ENCODE measurements at regions not wholly inside any gene's neighbourhood (a gene's known extent, or its start where the extent isn't known, plus 50 kb on each side); places are given as distances from the start of the nearest gene placed in this dataset.

DNA sequence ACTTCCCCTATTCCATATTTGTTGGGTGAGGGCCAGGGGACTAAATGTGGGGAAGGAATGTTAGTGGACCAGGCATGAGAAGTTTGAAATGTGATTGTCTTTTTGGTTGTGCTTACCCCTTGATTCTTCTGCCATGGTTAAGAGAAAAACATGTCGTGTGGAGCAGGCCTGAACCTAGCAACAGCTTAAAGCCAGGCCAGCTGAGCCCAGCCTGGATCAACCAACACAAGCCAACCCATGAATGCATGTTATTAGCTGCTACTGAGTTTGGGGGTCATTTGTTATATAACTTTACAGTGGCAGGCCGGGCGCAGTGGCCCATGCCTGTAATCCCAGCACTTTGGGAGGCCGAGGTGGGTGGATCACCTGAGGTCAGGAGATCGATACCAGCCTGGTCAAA is 52.4 kb upstream of the TRIO start:
- no peak for DNase-seq

DNA sequence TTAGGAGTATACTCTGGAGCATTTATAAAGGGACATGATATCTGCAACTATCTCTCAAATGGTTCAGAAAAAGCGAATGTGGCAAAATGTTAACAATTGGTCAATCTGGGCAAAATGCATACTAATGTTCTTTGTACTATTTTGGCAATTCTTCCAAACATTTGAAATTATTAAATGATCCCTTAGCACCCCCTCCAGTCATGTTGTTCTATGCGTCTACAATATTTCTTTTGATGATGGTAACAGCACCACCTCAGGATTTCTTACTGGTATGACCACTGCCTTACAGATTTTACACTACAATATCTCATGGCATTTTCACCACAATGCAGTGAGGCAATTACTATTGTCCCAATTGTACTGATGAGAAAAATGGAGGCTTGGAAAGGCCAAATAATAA is 52.9 kb upstream of the TRIO start:
- DNase-seq, result no peak

DNA sequence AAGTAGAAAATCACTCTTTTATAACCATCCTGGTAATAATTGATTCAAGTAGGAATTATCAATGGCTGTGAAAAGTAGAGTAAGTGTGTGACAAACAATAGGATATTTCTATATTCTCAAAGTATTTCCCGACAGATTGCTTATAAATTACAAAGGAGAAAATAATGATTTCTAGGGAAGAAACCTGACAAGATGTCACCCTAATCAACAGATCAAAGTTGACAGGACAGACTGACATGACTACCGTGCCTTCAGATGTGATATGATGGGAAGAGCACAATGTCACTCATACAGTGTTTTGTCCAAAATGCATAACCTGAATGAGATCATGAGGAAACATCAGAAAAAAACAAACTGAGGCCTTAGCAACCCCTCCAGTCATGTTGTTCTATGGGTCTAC is 53.9 kb upstream of the TRIO start:
- DNase-seq, result no peak

DNA sequence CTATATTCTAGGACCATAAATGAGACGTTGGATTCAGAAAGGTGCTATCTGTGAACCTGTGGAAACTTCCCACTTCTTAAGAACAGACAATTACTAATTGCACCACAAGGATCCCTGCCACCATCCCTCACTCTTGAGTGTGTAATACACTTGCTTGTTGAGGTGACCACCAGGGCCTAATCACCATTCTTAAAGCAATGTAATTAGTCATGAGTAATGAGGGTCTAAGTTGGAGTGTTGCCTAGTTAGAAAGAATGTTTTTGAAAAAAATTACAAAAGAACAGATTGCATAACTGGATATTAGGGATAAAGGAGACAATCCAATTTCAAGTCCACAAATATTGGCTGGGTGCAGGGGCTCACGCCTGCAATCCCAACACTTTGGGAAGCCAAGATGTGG is 56.9 kb upstream of the TRIO start:
- no peak for DNase-seq

DNA sequence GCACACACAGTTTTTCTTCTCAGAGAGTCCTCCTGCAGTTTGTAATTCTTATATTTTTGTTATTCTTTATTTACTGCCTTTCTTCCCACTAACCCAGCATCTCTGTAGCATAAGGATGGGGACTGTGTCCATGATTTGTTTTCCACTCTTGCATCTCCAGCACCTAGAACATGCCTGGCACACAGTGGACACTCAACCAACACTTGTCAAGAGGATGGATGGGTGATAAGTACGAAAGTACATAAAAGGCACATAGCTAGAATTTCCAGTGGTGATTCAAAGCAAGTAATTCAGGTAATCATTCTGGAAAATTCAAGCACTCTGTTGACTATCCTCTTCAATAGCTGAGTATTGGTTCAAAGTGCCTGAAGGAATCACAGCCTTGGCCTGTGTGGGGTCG is 60.2 kb upstream of the TRIO start:
- no peak for DNase-seq

DNA sequence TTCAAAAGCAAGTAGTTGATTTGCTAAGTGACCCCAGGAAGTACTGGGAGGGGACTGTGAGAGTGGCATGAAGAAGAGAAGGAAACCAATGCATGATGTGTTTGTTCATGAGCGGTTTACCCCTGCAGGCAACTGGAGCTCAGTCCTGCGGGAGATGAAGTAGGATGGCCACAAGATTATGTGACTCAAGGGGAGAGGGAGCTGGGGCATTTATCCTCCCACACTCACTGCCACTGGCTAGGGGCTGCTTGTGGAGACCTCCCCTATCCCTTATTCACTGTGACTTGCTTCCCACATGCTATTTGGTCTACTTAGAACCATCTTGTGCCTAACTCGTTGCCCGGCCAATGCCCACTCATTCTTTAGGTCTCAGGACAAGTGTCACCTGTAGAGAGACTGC is 60.6 kb upstream of the TRIO start:
- DNase-seq, result no peak

DNA sequence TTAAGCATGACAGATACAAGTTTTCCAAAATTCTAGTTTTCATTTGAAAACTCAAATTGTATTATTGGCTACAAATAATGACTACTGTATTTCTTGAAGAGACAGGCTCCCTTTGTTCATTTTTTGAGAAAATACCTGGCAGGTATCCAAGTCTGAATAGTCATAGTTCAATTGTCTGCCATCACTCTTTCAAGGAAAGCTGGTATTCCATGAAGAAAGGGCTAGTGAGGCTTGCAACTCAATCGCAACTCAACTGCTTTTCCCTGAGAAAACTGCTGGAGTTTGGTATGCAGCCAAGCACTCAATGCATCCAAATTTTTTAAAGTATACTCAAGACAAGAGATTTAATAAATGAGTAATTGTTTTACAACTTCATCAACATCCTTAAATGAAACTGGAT is 61.4 kb upstream of the TRIO start:
- no peak for DNase-seq

DNA sequence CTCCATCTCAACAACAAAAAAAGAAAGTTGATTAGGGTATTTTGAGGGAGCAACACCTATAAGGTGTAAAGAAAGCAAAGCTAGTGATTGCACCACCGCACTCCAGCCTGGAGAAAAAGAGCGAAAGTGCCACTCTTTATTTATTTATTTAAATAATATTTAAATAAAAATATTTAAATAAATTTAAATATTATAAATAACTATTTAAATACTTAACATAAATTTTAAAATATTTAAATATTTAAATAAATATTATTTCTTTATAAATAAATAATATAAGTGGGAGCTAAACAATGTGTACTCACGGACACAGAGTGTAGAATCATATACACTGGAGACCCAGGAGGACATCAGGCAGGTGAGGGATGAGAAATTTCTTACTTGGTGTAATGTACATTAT is 64.4 kb upstream of the TRIO start:
- no peak for DNase-seq

DNA sequence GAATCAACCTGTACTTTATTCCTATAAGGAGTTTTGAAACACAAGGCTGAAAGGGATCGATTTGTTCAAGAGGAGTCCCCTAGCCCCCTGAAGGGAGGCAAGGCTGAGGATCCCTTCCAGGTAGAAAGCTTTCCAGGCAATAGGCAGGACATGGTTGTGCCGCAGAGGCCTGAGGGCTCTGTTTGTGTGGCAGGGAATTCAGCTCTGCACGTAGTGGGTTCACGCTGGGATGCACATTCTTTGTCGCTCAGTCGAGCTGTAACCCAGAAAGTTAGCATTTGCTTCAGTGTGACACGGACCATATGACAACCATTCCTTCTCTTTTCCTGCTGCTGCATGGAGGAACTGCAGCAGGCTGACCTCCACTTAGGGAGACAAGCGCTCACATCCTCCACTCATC is 65.6 kb upstream of the TRIO start:
- no peak for DNase-seq

DNA sequence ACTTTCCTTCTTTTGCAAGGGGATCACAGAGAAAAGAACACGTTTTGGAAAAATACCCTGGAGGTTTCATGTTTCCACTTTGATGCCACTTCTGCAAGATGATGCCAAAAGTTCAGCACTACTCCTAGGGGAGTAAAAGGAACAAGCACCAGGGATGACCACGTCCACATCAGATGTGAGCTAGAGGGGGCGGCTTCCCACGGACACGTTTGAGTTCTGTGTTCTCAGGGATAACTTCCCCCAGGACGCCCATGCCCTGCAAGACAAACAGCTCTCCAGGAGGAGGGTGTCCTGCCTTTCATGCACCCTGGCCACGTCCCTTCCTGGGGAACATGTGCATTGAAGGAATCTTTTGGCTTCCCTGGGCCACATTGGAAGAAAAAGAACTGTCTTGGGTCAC is 66.6 kb upstream of the TRIO start:
- DNase-seq, result no peak

DNA sequence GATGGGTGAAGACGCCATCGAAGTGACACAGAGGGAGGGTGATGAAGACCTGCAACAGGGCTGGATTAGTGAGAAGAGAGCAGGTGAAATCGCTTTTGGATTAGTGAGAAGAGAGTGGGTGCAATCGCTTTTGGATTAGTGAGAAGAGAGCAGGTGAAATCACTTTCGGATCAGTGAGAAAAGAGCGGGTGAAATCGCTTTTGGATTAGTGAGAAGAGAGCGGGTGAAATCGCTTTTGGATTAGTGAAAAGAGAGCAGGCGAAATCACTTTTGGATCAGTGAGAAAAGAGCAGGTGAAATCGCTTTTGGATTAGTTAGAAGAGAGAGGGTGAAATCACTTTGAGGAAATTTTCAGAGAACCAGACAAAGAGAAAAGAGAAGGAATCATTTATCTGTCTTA is 67.2 kb upstream of the TRIO start:
- no peak for DNase-seq

DNA sequence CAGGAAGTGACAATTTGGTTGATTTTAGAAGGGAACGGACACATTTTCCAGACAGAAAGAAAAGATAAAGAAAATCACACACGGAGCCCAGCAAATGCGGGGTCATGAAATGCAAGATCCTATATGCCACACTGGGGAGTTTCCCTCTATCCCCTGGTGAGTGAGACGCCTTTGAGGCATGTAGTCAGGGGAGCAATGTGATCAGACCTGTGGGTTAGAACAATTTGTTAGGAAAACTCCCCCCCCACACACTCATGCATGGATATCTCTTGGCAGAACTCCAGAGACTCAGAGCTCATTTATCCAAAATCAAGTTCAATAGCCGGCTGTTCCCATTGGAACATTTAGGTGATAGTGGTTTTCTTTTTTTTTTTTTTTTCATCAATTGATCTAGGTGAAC is 71.7 kb upstream of the TRIO start:
- no peak for DNase-seq

DNA sequence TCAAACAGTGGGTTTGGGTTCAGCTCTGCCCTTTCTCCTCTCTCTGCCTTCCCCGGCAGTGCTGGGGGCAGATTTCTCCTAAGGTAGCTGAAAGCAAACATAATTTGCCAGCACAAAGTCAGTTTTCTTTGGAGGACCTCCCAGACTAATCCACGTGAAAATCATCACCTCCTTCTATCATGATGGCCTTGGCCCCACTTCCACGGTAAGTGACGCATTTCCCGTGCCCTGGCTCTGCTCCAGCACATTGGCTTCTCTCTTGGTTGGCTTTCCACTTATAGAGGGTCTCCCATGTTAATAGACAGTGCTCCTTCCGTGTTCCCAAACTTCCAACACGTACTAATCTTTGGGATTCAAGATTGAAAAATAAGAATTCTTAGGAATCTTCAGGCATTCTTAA is 74.1 kb upstream of the TRIO start:
- DNase-seq, result no peak

DNA sequence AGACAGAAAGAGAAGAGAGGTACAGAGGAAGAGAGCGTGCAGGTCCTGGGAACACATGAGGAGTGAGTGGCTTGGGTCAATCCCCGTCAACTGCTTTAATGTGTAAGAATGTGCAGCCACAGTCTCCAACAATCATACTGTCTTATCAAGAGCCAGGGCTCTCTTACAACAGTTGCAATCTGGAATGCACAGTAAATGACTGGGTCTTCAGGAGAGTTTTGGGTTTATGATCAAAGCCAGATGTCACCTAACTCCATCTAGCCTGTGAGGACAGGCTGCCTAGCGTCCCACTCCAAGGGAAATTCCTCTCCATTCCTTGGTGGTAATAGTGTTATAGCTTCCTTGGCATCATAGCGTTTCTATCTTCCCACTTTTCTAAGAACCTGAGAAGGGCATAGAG is 75.0 kb upstream of the TRIO start:
- no peak for DNase-seq

DNA sequence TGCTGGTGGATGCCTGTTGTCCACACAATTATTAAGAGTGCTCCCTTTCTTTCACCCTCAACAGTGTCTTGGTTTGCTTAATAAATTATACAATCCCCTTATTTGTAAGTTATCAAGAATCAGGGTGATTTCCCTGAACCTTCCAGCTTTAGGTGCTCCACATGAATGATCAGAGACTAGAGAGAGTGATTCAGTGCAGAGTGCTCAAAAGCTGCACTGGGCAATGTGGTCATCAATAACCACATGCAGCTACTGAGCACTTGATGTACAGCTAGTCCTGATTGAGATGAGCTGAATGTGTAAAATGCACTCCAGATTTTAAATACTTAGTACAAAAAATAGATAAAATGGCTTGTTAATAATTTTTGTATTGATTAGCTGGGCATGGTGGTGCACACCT is 76.8 kb upstream of the TRIO start:
- DNase-seq, result no peak

DNA sequence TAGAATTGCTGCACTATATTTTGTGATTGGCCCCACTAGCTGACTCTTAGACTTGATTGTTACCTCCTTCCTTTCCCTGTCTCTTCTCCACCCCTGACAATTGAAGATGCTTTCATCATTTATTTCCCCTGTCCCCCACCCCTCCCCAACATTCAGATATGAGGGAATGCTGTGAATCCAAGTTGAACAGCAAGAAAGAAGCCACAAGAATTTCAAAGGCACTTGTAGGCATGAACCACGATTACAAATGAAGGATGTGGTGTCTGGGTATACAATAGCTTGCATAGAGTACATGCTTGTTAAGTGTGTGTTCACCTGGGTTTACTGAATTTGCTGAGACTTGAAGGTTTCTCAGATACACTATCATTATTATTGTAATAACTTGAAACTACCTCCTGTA is 78.3 kb upstream of the TRIO start:
- no peak for DNase-seq

DNA sequence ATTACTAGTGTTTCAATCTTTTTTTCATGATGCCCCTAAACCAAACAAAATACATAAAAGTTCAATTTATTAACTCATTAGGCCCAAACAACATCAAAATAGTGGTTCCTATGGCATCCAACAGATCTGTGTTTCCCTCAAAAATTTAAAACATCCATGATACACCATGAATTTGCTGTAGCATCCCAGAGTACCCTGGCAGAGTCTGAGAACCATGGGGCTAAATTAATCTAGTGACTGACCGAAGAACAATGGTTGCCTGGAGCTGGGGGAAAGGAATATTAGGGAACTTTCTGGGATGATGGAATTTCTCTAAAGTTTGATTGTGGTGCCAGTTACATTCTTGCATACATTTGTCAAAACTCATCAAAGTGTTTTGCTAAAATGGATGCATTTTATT is 79.5 kb upstream of the TRIO start:
- no peak for DNase-seq

DNA sequence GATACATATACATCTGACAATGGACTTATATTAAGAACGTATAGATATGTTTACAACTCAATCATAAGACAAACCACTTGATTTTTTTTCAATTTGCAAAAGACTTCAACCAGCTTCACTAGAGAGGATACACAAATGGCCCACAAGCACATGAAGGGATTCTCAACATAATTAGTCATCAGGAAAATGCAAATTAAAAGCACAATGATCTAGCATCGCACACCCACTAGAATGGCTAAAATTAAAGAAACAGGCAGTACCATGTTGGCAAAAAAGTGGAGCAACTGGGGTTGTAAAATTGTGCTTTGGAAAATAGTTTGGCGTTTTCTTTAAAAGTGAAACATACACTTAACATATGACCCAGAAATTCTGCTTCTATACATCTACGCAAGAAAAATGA is 80.0 kb upstream of the TRIO start:
- DNase-seq, result no peak

DNA sequence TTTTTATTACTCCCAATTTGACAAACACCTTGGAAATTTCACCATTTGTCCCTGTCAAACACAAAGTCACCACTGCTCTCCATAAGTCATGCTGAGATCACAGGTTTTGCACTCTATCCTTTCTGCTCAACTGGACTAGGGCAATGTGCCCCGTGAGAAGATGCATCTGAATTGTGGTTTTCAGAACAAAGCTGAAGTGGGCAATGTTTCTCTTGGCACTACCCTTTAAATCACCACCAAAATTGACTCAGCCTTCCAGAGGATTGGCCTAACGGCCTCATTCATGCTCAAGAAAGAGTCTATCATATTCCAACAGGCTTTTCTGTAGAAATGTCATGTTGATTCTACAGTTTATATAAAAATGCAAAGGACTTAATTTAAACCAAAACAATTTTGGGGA is 81.0 kb upstream of the TRIO start:
- DNase-seq, result no peak

DNA sequence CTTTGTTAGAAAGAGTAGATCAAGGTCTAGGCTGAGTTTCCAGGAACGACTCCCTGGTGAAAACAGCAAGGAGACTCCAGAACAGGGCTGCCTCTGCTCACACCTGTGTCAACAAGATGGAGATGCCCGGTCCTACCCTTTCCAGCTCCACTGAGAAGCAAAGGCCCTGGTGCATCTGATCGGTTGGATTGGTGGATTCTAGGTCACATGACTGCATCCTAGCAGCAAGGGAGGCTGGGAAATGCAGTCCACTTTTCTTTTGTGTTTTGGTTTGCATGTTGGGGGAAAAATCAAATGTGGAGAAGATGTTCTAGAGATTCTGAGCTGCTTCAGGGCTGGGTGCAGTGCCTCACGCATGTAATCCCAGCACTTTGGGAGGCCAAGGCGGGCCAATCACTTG is 82.0 kb upstream of the TRIO start:
- no peak for DNase-seq

DNA sequence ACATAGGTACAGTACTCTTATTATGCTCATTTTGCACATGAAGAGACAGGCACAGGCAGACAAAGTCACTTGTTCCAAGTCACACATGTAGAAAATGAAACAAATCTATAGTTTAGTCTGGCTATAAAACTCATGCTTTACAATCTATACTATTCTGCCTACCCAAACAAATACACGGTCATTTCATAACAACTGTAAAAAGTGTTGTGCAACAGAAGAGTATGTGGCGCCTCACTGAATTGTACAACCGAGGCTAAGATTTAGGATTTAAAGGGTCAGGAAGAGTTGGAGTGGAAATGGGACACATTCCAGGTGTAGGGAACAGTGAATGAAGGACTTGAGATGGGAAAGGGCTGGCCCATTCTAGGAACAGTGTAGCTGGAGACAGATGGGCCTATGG is 82.9 kb upstream of the TRIO start:
- no peak for DNase-seq

DNA sequence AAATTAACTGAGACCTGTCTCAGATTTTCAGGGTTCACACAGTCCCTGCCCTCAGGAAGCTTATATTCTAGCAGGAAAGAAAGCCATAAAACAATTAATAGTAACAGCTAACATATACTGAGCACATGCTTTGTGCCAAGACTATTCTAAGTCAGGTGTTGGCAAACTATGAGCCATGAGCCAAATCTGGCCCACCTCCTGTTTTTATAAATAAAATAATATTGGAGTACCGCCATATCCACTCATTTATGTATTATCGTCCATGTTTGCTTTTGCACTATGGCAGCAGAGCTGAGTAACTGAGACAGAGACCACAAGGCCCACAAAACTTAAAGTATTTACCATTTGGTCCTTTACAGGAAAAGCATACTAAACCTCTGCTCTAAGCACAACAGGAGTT is 83.3 kb upstream of the TRIO start:
- no peak for DNase-seq

DNA sequence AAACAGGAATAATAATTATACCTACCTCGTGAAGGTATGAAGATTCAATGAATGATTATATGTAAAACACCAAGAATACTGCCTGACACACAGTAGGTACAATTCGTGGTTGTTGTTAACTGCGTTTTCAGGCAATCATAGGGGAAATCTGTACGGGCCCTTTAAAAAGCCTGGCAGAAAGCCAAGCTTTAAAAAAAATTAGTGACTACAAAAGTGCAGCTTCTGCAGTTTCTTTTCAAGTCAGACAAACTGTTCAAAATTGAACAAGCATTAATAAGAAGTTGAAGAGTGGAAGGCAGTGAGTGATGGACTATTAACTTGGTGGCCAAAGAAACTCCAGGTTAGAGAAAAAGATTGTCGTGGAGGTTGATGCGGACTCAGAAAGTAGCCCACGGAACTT is 85.9 kb upstream of the TRIO start:
- DNase-seq, result no peak

DNA sequence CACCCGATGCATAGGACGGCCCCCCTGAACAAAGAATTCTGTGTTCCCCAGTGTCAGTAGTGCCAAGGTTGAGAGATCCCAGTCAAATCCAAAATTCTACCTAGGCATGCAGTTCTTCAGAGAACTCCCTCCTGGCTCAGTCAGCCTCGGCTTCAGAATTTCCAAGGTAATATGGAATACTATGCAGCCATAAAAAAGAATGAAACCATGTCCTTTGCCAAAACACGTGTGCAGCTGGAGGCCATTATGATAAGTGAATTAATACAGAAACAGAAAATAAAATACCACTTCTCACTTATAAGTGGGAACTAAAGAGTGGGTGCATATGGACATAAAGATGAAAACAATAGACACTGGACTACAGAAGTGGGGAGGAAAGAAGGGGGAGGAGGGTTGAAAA is 87.1 kb upstream of the TRIO start:
- no peak for DNase-seq

DNA sequence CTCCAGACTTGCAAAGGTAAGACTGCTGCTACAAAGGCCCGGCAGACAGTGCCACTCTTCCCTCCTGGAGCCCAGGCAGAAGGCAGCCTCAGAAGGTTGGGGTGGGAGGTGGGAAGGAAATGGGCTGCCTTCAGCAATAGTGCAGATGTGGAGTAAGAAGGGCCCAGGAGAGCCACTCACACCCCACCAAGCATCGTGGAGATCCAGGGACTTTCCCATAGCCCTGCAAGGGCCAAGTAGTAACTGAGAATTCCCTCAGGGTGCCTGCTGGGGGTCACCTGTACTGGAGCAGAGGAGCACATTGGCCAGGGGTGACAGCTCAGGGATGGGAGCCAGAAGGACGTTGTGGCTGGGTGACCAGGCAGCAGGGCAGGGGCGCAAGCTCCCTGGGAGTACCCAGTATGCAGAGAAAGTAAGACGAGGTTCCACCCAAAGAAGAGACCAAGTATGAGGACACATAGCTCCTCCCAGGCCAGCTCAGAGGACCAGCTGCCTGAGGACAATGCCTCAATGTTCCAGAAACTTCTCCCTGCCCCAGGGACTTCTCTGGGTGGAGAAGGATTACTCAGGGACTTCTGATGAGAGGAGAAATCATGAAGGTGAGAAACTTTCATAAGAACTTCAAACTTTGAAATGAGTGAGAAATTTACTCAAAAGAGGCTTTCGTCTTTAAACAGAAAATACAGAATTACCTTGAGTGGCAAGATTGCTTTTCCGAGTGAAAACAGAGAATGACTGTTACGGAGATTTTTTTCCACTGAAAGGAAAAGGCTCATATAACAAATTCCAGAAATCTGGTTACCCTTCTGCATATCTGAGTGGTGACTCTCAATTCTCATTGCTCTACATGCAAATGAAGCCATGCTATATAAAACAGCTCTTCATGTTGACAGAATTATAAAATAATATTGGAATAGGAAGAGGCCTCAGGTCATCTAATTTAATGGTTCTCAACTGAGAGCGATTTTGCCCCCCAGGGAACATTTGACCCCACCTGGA is 87.9 kb upstream of the TRIO start:
- no peak for DNase-seq
